ENCODE measurements at regions not wholly inside any gene's neighbourhood (a gene's known extent, or its start where the extent isn't known, plus 50 kb on each side); places are given as distances from the start of the nearest gene placed in this dataset.

GRCh38 chr12:78764913-78765312 lies 99.7 kb upstream of the SYT1 start:
- TF ChIP-seq, protein P1, sequence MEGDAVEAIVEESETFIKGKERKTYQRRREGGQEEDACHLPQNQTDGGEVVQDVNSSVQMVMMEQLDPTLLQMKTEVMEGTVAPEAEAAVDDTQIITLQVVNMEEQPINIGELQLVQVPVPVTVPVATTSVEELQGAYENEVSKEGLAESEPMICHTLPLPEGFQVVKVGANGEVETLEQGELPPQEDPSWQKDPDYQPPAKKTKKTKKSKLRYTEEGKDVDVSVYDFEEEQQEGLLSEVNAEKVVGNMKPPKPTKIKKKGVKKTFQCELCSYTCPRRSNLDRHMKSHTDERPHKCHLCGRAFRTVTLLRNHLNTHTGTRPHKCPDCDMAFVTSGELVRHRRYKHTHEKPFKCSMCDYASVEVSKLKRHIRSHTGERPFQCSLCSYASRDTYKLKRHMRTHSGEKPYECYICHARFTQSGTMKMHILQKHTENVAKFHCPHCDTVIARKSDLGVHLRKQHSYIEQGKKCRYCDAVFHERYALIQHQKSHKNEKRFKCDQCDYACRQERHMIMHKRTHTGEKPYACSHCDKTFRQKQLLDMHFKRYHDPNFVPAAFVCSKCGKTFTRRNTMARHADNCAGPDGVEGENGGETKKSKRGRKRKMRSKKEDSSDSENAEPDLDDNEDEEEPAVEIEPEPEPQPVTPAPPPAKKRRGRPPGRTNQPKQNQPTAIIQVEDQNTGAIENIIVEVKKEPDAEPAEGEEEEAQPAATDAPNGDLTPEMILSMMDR (IDR thresholded peaks at IDR 0.05) = no peak
- TF ChIP-seq CHD2 (IDR thresholded peaks at IDR 0.05; ENCODE audit: low read length, partially characterized antibody) = no peak
- no peak for TF ChIP-seq RFX5 (IDR thresholded peaks at IDR 0.05; ENCODE audit: low read length)
- TF ChIP-seq, protein P2, sequence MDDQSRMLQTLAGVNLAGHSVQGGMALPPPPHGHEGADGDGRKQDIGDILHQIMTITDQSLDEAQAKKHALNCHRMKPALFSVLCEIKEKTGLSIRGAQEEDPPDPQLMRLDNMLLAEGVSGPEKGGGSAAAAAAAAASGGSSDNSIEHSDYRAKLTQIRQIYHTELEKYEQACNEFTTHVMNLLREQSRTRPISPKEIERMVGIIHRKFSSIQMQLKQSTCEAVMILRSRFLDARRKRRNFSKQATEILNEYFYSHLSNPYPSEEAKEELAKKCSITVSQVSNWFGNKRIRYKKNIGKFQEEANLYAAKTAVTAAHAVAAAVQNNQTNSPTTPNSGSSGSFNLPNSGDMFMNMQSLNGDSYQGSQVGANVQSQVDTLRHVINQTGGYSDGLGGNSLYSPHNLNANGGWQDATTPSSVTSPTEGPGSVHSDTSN (IDR thresholded peaks at IDR 0.05) = no peak
- no peak for TF ChIP-seq SIN3A (IDR thresholded peaks at IDR 0.05; ENCODE audit: borderline replicate concordance, low read depth, low read length)
- TF ChIP-seq MXI1 (IDR thresholded peaks at IDR 0.05; ENCODE audit: low read depth, low read length) = no peak
- TF ChIP-seq TEAD4 (IDR thresholded peaks at IDR 0.05; ENCODE audit: borderline replicate concordance, insufficient read depth) = no peak
- no peak for TF ChIP-seq ELF1 (IDR thresholded peaks at IDR 0.05)
- TF ChIP-seq, protein P3, sequence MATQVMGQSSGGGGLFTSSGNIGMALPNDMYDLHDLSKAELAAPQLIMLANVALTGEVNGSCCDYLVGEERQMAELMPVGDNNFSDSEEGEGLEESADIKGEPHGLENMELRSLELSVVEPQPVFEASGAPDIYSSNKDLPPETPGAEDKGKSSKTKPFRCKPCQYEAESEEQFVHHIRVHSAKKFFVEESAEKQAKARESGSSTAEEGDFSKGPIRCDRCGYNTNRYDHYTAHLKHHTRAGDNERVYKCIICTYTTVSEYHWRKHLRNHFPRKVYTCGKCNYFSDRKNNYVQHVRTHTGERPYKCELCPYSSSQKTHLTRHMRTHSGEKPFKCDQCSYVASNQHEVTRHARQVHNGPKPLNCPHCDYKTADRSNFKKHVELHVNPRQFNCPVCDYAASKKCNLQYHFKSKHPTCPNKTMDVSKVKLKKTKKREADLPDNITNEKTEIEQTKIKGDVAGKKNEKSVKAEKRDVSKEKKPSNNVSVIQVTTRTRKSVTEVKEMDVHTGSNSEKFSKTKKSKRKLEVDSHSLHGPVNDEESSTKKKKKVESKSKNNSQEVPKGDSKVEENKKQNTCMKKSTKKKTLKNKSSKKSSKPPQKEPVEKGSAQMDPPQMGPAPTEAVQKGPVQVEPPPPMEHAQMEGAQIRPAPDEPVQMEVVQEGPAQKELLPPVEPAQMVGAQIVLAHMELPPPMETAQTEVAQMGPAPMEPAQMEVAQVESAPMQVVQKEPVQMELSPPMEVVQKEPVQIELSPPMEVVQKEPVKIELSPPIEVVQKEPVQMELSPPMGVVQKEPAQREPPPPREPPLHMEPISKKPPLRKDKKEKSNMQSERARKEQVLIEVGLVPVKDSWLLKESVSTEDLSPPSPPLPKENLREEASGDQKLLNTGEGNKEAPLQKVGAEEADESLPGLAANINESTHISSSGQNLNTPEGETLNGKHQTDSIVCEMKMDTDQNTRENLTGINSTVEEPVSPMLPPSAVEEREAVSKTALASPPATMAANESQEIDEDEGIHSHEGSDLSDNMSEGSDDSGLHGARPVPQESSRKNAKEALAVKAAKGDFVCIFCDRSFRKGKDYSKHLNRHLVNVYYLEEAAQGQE (IDR thresholded peaks at IDR 0.05; ENCODE audit: low read depth, low read length) = no peak
- TF ChIP-seq TCF12 (IDR thresholded peaks at IDR 0.05) = no peak
